AG10803 (cell line): ENCODE measurements at regions not wholly inside any gene's neighbourhood (a gene's known extent, or its start where the extent isn't known, plus 50 kb on each side); places are given as distances from the start of the nearest gene placed in this dataset.
A peak's percentile ranks its signal among the peaks of the same experiment; 100 is the strongest.

ENCODE experiments used
- DNase-seq: peaks from one replicate; pipeline ENCODE4 v3.0.0; 2010; ENCODE audit warnings: low read depth
- H3K4me3 ChIP-seq: 2 replicates; pipeline ENCODE4 v1.5.1; 2011; ENCODE audit warnings: mild to moderate bottlenecking, low read length, control low read depth
- CTCF ChIP-seq: conservative IDR thresholded peaks from 2 replicates; pipeline ENCODE4 v1.5.1; 2011; ENCODE audit warnings: mild to moderate bottlenecking, low read length, control low read depth, inconsistent platforms

GRCh38 chr13:99803141-99803540 lies 168.4 kb downstream of the ZIC5 start:
- TF ChIP-seq CTCF, result no peak
- DNase-seq, result no peak
- H3K4me3 ChIP-seq, result no peak overlapping the region

GRCh38 chr13:99802416-99802815 lies 169.2 kb downstream of the ZIC5 start:
- no peak for TF ChIP-seq CTCF
- H3K4me3 ChIP-seq, result no peak overlapping the region
- DNase-seq, result no peak

- no peak overlapping the region for H3K4me3 ChIP-seq
- no peak for DNase-seq
- TF ChIP-seq CTCF, result no peak
Measured at GRCh38 chr13:99800951-99801350, 170.6 kb downstream of the ZIC5 start.

- no peak overlapping the region for H3K4me3 ChIP-seq
- no peak for DNase-seq
- no peak for TF ChIP-seq CTCF
Measured at GRCh38 chr13:99800011-99800410, 171.6 kb downstream of the ZIC5 start.

GRCh38 chr13:99798756-99799155 lies 172.8 kb downstream of the ZIC5 start:
- no peak overlapping the region for H3K4me3 ChIP-seq

GRCh38 chr13:99797691-99798090 lies 173.9 kb downstream of the ZIC5 start:
- no peak for TF ChIP-seq CTCF
- no peak overlapping the region for H3K4me3 ChIP-seq
- DNase-seq, result no peak

More at GRCh38 chr13:99798756-99799155, 172.8 kb downstream of the ZIC5 start:
- DNase-seq, result no peak
- TF ChIP-seq CTCF, result no peak

- DNase-seq, result peak; percentile 24
- no peak overlapping the region for H3K4me3 ChIP-seq
- no peak for TF ChIP-seq CTCF
Measured at GRCh38 chr13:99796175-99796819, 175.3 kb downstream of the ZIC5 start.
